ENCODE measurements at regions not wholly inside any gene's neighbourhood (a gene's known extent, or its start where the extent isn't known, plus 50 kb on each side); places are given as distances from the start of the nearest gene placed in this dataset.

DNA sequence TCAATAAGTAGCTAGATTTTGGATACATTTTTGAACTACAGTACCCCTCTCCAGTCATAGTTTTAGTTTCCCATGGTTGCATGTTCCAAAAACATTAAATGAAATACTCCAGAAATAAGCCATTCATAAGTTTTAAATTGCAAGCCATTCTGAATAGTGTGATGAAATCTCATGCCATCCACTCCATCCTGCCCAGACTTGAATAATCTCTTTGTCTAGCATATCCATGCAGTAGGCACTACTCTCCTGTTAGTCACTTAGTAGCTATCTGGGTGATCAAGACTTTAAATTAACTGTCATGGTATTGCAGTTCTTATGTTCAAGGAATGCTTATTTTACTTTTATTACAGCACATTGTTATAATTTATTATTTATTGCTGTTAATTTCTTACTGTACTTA lies 237.4 kb downstream of the SPANXN1 start:
- TF ChIP-seq, protein P1, sequence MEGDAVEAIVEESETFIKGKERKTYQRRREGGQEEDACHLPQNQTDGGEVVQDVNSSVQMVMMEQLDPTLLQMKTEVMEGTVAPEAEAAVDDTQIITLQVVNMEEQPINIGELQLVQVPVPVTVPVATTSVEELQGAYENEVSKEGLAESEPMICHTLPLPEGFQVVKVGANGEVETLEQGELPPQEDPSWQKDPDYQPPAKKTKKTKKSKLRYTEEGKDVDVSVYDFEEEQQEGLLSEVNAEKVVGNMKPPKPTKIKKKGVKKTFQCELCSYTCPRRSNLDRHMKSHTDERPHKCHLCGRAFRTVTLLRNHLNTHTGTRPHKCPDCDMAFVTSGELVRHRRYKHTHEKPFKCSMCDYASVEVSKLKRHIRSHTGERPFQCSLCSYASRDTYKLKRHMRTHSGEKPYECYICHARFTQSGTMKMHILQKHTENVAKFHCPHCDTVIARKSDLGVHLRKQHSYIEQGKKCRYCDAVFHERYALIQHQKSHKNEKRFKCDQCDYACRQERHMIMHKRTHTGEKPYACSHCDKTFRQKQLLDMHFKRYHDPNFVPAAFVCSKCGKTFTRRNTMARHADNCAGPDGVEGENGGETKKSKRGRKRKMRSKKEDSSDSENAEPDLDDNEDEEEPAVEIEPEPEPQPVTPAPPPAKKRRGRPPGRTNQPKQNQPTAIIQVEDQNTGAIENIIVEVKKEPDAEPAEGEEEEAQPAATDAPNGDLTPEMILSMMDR (IDR thresholded peaks at IDR 0.05) = no peak
- TF ChIP-seq EP300 (IDR thresholded peaks at IDR 0.05) = no peak
